H1 (cell line): ENCODE measurements at regions not wholly inside any gene's neighbourhood (a gene's known extent, or its start where the extent isn't known, plus 50 kb on each side); places are given as distances from the start of the nearest gene placed in this dataset.

Experiments used
- CTCF ChIA-PET: fragments of 300-600 bp; sonication (Branson Sonifier 250); formaldehyde crosslinking; loops from one replicate; lab custom pipeline; 2021; ENCODE audit not compliant: partially characterized antibody; lab: Charles Lee
- POLR2A ChIA-PET: fragments of 300-600 bp; sonication (Branson Sonifier 250); formaldehyde crosslinking; loops from one replicate; lab custom pipeline; 2021; ENCODE audit warnings: inconsistent platforms; ENCODE audit not compliant: partially characterized antibody; lab: Charles Lee
- DNase-seq, 2 experiments: peaks; one replicate each; pipeline versions ENCODE4 v3.0.0 to v3.0.0-alpha.2; 2010 to 2022; ENCODE audit warnings: low spot score in 2 of 2, low read depth in 1 of 2, mixed read lengths in 1 of 2
- FAIRE-seq: peaks from 2 replicates; lab custom pipeline; 2011; peaks lifted over from hg19 to GRCh38; lab: Jason Lieb, UNC
- H2AFZ ChIP-seq: 2 replicates; pipeline ENCODE4 v1.8.1; 2012; ENCODE audit warnings: low read length, inconsistent platforms
- H2AK5ac ChIP-seq: 2 replicates; pipeline ENCODE4 v1.6.1; 2013; ENCODE audit warnings: low read depth, low read length
- H2BK120ac ChIP-seq: replicated peaks from 2 replicates; pipeline ENCODE3; 2013; ENCODE audit warnings: low read depth, low read length, inconsistent platforms
- H2BK12ac ChIP-seq: 2 replicates; pipeline ENCODE4 v1.6.1; 2013; ENCODE audit warnings: low read depth, low read length
- H2BK15ac ChIP-seq: 2 replicates; pipeline ENCODE4 v1.6.1; 2013; ENCODE audit warnings: low read length
- H2BK20ac ChIP-seq: 2 replicates; pipeline ENCODE4 v1.6.1; 2013; ENCODE audit warnings: low read length
- H2BK5ac ChIP-seq: 2 replicates; pipeline ENCODE4 v1.6.1; 2013; ENCODE audit warnings: low read depth, low read length
- H3K14ac ChIP-seq: 2 replicates; pipeline ENCODE4 v1.6.1; 2013; ENCODE audit warnings: inconsistent platforms; ENCODE audit not compliant: insufficient read length
- H3K18ac ChIP-seq: 2 replicates; pipeline ENCODE4 v1.6.1; 2013; ENCODE audit warnings: low read length; ENCODE audit errors: extremely low read depth
- H3K23ac ChIP-seq: 2 replicates; pipeline ENCODE4 v1.6.1; 2013; ENCODE audit warnings: inconsistent platforms; ENCODE audit not compliant: insufficient read length
- H3K23me2 ChIP-seq: 2 replicates; pipeline ENCODE4 v1.6.1; 2013; ENCODE audit warnings: low read depth, low read length
- H3K27ac ChIP-seq: 2 replicates; pipeline ENCODE4 v1.6.1; 2011; ENCODE audit warnings: low read depth, low read length, inconsistent platforms
- H3K27me3 ChIP-seq, 4 experiments: replicated peaks in 1 of 4; 1 replicate in 1 of 4; 2 replicates in 3 of 4; pipeline versions ENCODE4 v1.6.1 to v1.8.1; 2011 to 2013; ENCODE audit warnings: low read length in 3 of 4, mild to moderate bottlenecking in 3 of 4, inconsistent platforms in 2 of 4, mixed read lengths in 2 of 4, moderate library complexity in 1 of 4; ENCODE audit not compliant: control insufficient read depth in 3 of 4, insufficient read depth in 3 of 4; ENCODE audit errors: extremely low read depth in 1 of 4
- H3K36me3 ChIP-seq, 4 experiments: 2 replicates each; pipeline versions ENCODE4 v1.6.1 to v1.8.1; 2011 to 2013; ENCODE audit warnings: mild to moderate bottlenecking in 4 of 4, low read length in 3 of 4, moderate library complexity in 2 of 4, control low read depth in 1 of 4, inconsistent platforms in 1 of 4; ENCODE audit not compliant: insufficient read depth in 4 of 4, control insufficient read depth in 2 of 4
- H3K4ac ChIP-seq: replicated peaks from 2 replicates; pipeline ENCODE3; 2013; ENCODE audit warnings: low read length, low read depth, mixed read lengths, inconsistent platforms; ENCODE audit not compliant: insufficient read length
- H3K4me1 ChIP-seq, 4 experiments: replicated peaks in 1 of 4; 1 replicate in 1 of 4; 2 replicates in 3 of 4; pipeline versions ENCODE4 v1.6.1 to v1.8.1; 2011 to 2013; ENCODE audit warnings: low read length in 3 of 4, inconsistent platforms in 2 of 4, mixed read lengths in 1 of 4; ENCODE audit not compliant: insufficient read depth in 4 of 4, control insufficient read depth in 3 of 4
- H3K4me2 ChIP-seq, 2 experiments: 2 replicates each; pipeline versions ENCODE4 v1.6.1 to v1.8.1; 2011 to 2013; ENCODE audit warnings: low read depth in 2 of 2, low read length in 2 of 2, control low read depth in 1 of 2, inconsistent platforms in 1 of 2, mild to moderate bottlenecking in 1 of 2; ENCODE audit not compliant: insufficient read depth in 1 of 2
- H3K4me3 ChIP-seq, 4 experiments: fragments of 200-600, 300-600 bp in 1 of 4; sonication (generic), shearing (Covaris generic), sonication (Bioruptor Twin) in 1 of 4; 2 replicates each; pipeline versions ENCODE4 v1.5.1 to v1.8.1; 2011 to 2016; ENCODE audit warnings: low read length in 4 of 4, low read depth in 3 of 4, control low read depth in 2 of 4, inconsistent platforms in 2 of 4, mild to moderate bottlenecking in 2 of 4, mixed read lengths in 1 of 4, moderate library complexity in 1 of 4; ENCODE audit not compliant: insufficient read depth in 2 of 4; ENCODE audit errors: extremely low read depth in 1 of 4
- H3K56ac ChIP-seq: replicated peaks from 2 replicates; pipeline ENCODE3; 2013; ENCODE audit warnings: low read depth, mild to moderate bottlenecking, mixed read lengths, low read length, inconsistent platforms; ENCODE audit not compliant: insufficient read length
- H3K79me1 ChIP-seq: 2 replicates; pipeline ENCODE4 v1.6.1; 2013; ENCODE audit warnings: low read depth, low read length, control low read depth
- H3K79me2 ChIP-seq, 2 experiments: 2 replicates each; pipeline versions ENCODE4 v1.6.1 to v1.8.1; 2012 to 2013; ENCODE audit warnings: low read length in 2 of 2, mild to moderate bottlenecking in 2 of 2, inconsistent platforms in 1 of 2; ENCODE audit not compliant: insufficient read depth in 2 of 2, control insufficient read depth in 1 of 2
- H3K9ac ChIP-seq, 4 experiments: replicated peaks in 1 of 4; 1 replicate in 1 of 4; 2 replicates in 3 of 4; pipeline versions ENCODE4 v1.6.1 to v1.8.1; 2011 to 2013; ENCODE audit warnings: low read depth in 3 of 4, low read length in 3 of 4, control low read depth in 2 of 4, mild to moderate bottlenecking in 2 of 4, moderate library complexity in 2 of 4, inconsistent platforms in 1 of 4; ENCODE audit errors: extremely low read depth in 1 of 4
- H3K9me3 ChIP-seq, 2 experiments: 2 replicates each; pipeline versions ENCODE4 v1.6.1 to v1.8.1; 2012 to 2013; ENCODE audit warnings: mild to moderate bottlenecking in 2 of 2, moderate library complexity in 2 of 2, control low read depth in 1 of 2, inconsistent platforms in 1 of 2, low read depth in 1 of 2, low read length in 1 of 2, mixed read lengths in 1 of 2; ENCODE audit not compliant: insufficient read depth in 2 of 2
- H4K20me1 ChIP-seq, 2 experiments: replicated peaks in 1 of 2; 2 replicates each; pipeline versions ENCODE3 to v1.8.1; 2011 to 2013; ENCODE audit warnings: inconsistent platforms in 2 of 2, low read length in 2 of 2, mild to moderate bottlenecking in 1 of 2; ENCODE audit not compliant: insufficient read depth in 2 of 2, control insufficient read depth in 1 of 2
- H4K5ac ChIP-seq: 2 replicates; pipeline ENCODE4 v1.6.1; 2013; ENCODE audit warnings: low read length, low read depth, mixed read lengths, inconsistent platforms; ENCODE audit not compliant: insufficient read length
- H4K8ac ChIP-seq: 2 replicates; pipeline ENCODE4 v1.8.0; 2013; ENCODE audit warnings: mild to moderate bottlenecking, moderate library complexity, low read length, inconsistent platforms; ENCODE audit not compliant: insufficient read depth; ENCODE audit errors: extremely low read depth
- H4K91ac ChIP-seq: replicated peaks from 2 replicates; pipeline ENCODE3; 2013; ENCODE audit warnings: low read length, mixed read lengths, inconsistent platforms; ENCODE audit not compliant: insufficient read length
- CHD7 ChIP-seq: fragments of 300-600 bp; sonication (generic); IDR thresholded peaks from 2 replicates; pipeline ENCODE4 v1.7.1; 2012; ENCODE audit warnings: low read length, moderate library complexity, mild to moderate bottlenecking, inconsistent platforms; ENCODE audit not compliant: insufficient replicate concordance
- WGBS, 2 experiments: shearing (Covaris generic) in 1 of 2; methylation state at CpG; one replicate each; pipeline versions ENCODE4 v1.1.6 to v1.1.7; 2013 to 2015; ENCODE audit warnings: low lambda C conversion rate in 2 of 2, mixed read lengths in 2 of 2, inconsistent platforms in 1 of 2, low coverage in 1 of 2, missing lambda C conversion rate in 1 of 2; ENCODE audit not compliant: insufficient replicate concordance in 2 of 2, insufficient coverage in 1 of 2, insufficient read length in 1 of 2; ENCODE audit errors: extremely low coverage in 1 of 2, missing lambda C conversion rate in 1 of 2; 5-methylcytosine and 5-hydroxymethylcytosine counted together

- no peak overlapping the region for H3K4me2 ChIP-seq
- no peak overlapping the region for H3K18ac ChIP-seq
- no peaks in the 10 kb centered on the region for H3K23me2 ChIP-seq
- H3K14ac ChIP-seq: no peak overlapping the region
- DNase-seq (no peak), FAIRE-seq (no peak)
- H4K91ac ChIP-seq: no peak overlapping the region
- H3K4ac ChIP-seq: no peak overlapping the region
- no peaks in the 10 kb centered on the region; a peak in 1 of 7 replicates for H3K4me1 ChIP-seq
- peaks cover 0 to 1% (median 0%) of the 10 kb centered on the region in 4 experiments; a peak in 1 of 7 replicates for H3K27me3 ChIP-seq
- no peak overlapping the region for H2BK12ac ChIP-seq
- CTCF ChIA-PET: no interaction called here
- H2BK120ac ChIP-seq: no peak overlapping the region
- no peak overlapping the region for H3K23ac ChIP-seq
- no peak overlapping the region for H4K5ac ChIP-seq
- no peaks in the 10 kb centered on the region for H4K20me1 ChIP-seq
- no peaks in the 10 kb centered on the region for H3K36me3 ChIP-seq
- no peak overlapping the region for H2BK15ac ChIP-seq
- H2AFZ ChIP-seq: peak overlapping the region; percentile 66; the same call in 1 of the 2 replicates
- POLR2A ChIA-PET: no interaction called here
- H3K56ac ChIP-seq: no peak overlapping the region
- H3K79me1 ChIP-seq: no peaks in the 10 kb centered on the region
- H3K9me3 ChIP-seq: no peaks in the 10 kb centered on the region
- H4K8ac ChIP-seq: no peak overlapping the region
- H2BK5ac ChIP-seq: no peak overlapping the region
- no peak overlapping the region for H3K27ac ChIP-seq
- H3K79me2 ChIP-seq: no peaks in the 10 kb centered on the region
- WGBS, 2 experiments: 92% methylated on average over 2 of the region's 2 CpGs; no CpG with 5 or more reads in 1 of the 2 experiments
- no peak overlapping the region for H3K4me3 ChIP-seq
- no peak overlapping the region for H2AK5ac ChIP-seq
- no peak overlapping the region for H2BK20ac ChIP-seq
- H3K9ac ChIP-seq: no peak overlapping the region
- TF ChIP-seq CHD7: no peak
These were observed 123.6 kb upstream of the TSPAN8 start for GRCh38 chr12:71281425-71281824.
